ENCODE measurements at regions not wholly inside any gene's neighbourhood (a gene's known extent, or its start where the extent isn't known, plus 50 kb on each side); places are given as distances from the start of the nearest gene placed in this dataset.

- TF ChIP-seq ZNF530 (tag by site-specific recombination; IDR thresholded peaks at IDR 0.05; ENCODE audit: low read depth) (no peak), CTCF (tag by site-specific recombination; IDR thresholded peaks at IDR 0.05) (no peak), SP2 (tag by site-specific recombination; IDR thresholded peaks at IDR 0.05) (no peak), ZFP3 (tag by site-specific recombination; IDR thresholded peaks at IDR 0.05; ENCODE audit: low read depth) (no peak), SCRT2 (tag by site-specific recombination; IDR thresholded peaks at IDR 0.05) (no peak), REST (tag by site-specific recombination; IDR thresholded peaks at IDR 0.05) (no peak), ZBTB7A (tag by site-specific recombination; IDR thresholded peaks at IDR 0.05; ENCODE audit: low read depth) (no peak), MYNN (tag by site-specific recombination; IDR thresholded peaks at IDR 0.05; ENCODE audit: borderline replicate concordance) (no peak)
These were observed 492.6 kb downstream of the SLC4A3 start for GRCh38 chr2:220120041-220120440.
